ENCODE measurements at regions not wholly inside any gene's neighbourhood (a gene's known extent, or its start where the extent isn't known, plus 50 kb on each side); places are given as distances from the start of the nearest gene placed in this dataset.

GRCh38 chr14:106493962-106494823, 967.8 kb downstream of the TMEM121 start:
- Mint-ChIP-seq H3K4me1 (ENCODE audit: low read depth) (peaks cover 9% of the 10 kb centered on the region), H3K27me3 (no peaks in the 10 kb centered on the region), H3K4me3 (peak overlapping the region; percentile 85), H3K36me3 (ENCODE audit: low read depth) (no peaks in the 10 kb centered on the region), H3K27ac (peak overlapping the region; percentile 76), H3K9me3 (no peaks in the 10 kb centered on the region)
- Histone ChIP-seq H3K27ac (ENCODE audit: low read depth in 1 of 2, low read length in 2 of 2) (no peak overlapping the region), H3K4me1 (ENCODE audit: insufficient read depth, low read length) (no peaks in the 10 kb centered on the region), H3K36me3 (ENCODE audit: insufficient read depth, low read length) (no peaks in the 10 kb centered on the region), H3K27me3 (ENCODE audit: control insufficient read depth in 1 of 2, insufficient read depth in 2 of 2, low read length in 2 of 2) (no peaks in the 10 kb centered on the region), H3K4me3 (ENCODE audit: low read length) (peak overlapping the region; percentile 36), H3K9me3 (ENCODE audit: control insufficient read depth in 1 of 2, insufficient read depth in 1 of 2, low read length in 2 of 2) (peaks cover 0 to 5% of the 10 kb centered on the region in 2 experiments)
- POLR2A ChIA-PET: interaction anchor here (1.0 to 1.8 kb wide), 3 partner anchors 9 to 17 kb away, joined by 4 to 8 read pairs (median 8); no protein-coding TSS in a partner anchor
- intact Hi-C loops (cut with DNase I, micrococcal nuclease): no loop called here
- no peak for TF ChIP-seq CTCF (IDR thresholded peaks at IDR 0.05)
- no peak for ATAC-seq (ENCODE audit: poor library complexity)
- no peak for DNase-seq
- CTCF ChIA-PET: interaction anchor here (1.1 kb wide), 1 partner anchor 24 kb away, joined by 7 read pairs; no protein-coding TSS in a partner anchor

GRCh38 chr14:106500571-106500970, 974.2 kb downstream of the TMEM121 start:
- Histone ChIP-seq H3K27ac (ENCODE audit: low read depth in 1 of 2, low read length in 2 of 2) (no peak overlapping the region), H3K4me1 (ENCODE audit: insufficient read depth, low read length) (peaks cover 7% of the 10 kb centered on the region), H3K27me3 (ENCODE audit: control insufficient read depth in 1 of 2, insufficient read depth in 2 of 2, low read length in 2 of 2) (no peaks in the 10 kb centered on the region), H3K4me3 (ENCODE audit: low read length) (no peak overlapping the region), H3K9me3 (ENCODE audit: control insufficient read depth in 1 of 2, insufficient read depth in 1 of 2, low read length in 2 of 2) (peaks cover 0 to 5% of the 10 kb centered on the region in 2 experiments), H3K36me3 (ENCODE audit: insufficient read depth, low read length) (no peaks in the 10 kb centered on the region)
- CTCF ChIA-PET: interaction anchor here (0.9 kb wide), 2 partner anchors 10 to 31 kb away, joined by 3 to 5 read pairs; no protein-coding TSS in a partner anchor
- ATAC-seq (ENCODE audit: poor library complexity): no peak
- Mint-ChIP-seq H3K4me1 (ENCODE audit: low read depth) (peaks cover 9% of the 10 kb centered on the region), H3K36me3 (ENCODE audit: low read depth) (no peaks in the 10 kb centered on the region), H3K27me3 (no peaks in the 10 kb centered on the region), H3K4me3 (no peak overlapping the region), H3K27ac (no peak overlapping the region), H3K9me3 (no peaks in the 10 kb centered on the region)
- intact Hi-C loops (cut with DNase I, micrococcal nuclease): no loop called here
- no peak for DNase-seq
- TF ChIP-seq CTCF (IDR thresholded peaks at IDR 0.05): no peak
- POLR2A ChIA-PET: interaction anchor here (0.7 kb wide), 1 partner anchor 10 kb away, joined by 3 read pairs; no protein-coding TSS in a partner anchor

DNA sequence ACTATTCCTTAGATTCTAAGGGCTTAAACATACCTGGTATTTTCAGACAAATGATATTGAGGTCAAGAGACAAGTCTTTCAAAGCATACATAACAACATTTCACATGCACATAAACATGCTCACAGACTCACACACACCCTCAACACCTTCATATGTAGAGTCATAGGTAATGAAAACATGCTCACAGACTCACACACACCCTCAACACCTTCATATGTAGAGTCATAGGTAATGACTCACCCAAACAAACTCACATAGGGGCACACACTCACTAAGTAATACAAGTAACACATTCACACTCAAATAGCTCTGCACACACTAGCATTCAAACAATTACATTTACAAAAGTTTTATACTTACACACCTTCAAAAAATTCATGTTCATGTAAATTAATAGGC, 975.5 kb downstream of the TMEM121 start:
- H3K4me1 ChIP-seq (ENCODE audit: insufficient read depth, low read length): peaks cover 19% of the 10 kb centered on the region
- Mint-ChIP-seq H3K4me3 (no peak overlapping the region), H3K27ac (no peak overlapping the region), H3K4me1 (ENCODE audit: low read depth) (peaks cover 21% of the 10 kb centered on the region), H3K27me3 (no peaks in the 10 kb centered on the region), H3K36me3 (ENCODE audit: low read depth) (no peaks in the 10 kb centered on the region), H3K9me3 (no peaks in the 10 kb centered on the region)
- no peak for TF ChIP-seq CTCF (IDR thresholded peaks at IDR 0.05)
- ChIA-PET CTCF (interaction anchor here (0.9 to 1.2 kb wide), 2 partner anchors 16 to 32 kb away, joined by 3 to 4 read pairs; no protein-coding TSS in a partner anchor), POLR2A (interaction anchor here (1.7 kb wide), 1 partner anchor 9 kb away, joined by 7 read pairs; no protein-coding TSS in a partner anchor)
- intact Hi-C loops (cut with DNase I, micrococcal nuclease): no loop called here
- no peak overlapping the region for H3K4me3 ChIP-seq (ENCODE audit: low read length)
- H3K27ac ChIP-seq (ENCODE audit: low read depth in 1 of 2, low read length in 2 of 2): no peak overlapping the region
- H3K27me3 ChIP-seq (ENCODE audit: control insufficient read depth in 1 of 2, insufficient read depth in 2 of 2, low read length in 2 of 2): no peaks in the 10 kb centered on the region
- no peaks in the 10 kb centered on the region for H3K36me3 ChIP-seq (ENCODE audit: insufficient read depth, low read length)
- H3K9me3 ChIP-seq (ENCODE audit: control insufficient read depth in 1 of 2, insufficient read depth in 1 of 2, low read length in 2 of 2): no peaks in the 10 kb centered on the region
- DNase-seq: no peak
- ATAC-seq (ENCODE audit: poor library complexity): no peak

All from CD4-positive, alpha-beta T cell (primary cell).